Neural progenitor cell (in vitro differentiated cells): ENCODE measurements at regions not wholly inside any gene's neighbourhood (a gene's known extent, or its start where the extent isn't known, plus 50 kb on each side); places are given as distances from the start of the nearest gene placed in this dataset.

Source experiments
- DNase-seq: peaks from one replicate; pipeline ENCODE4 v3.0.0-alpha.2; 2016; ENCODE audit warnings: low spot score
- H2AFZ ChIP-seq: fragments of 200-600 bp; sonication (generic); replicated peaks from 2 replicates; pipeline ENCODE4 v1.6.1; 2016; ENCODE audit warnings: antibody characterized with exemption
- H3F3A ChIP-seq: fragments of 200-600 bp; sonication (generic); 2 replicates; pipeline ENCODE4 v1.6.1; 2016; ENCODE audit warnings: antibody characterized with exemption, low read depth
- H3K27ac ChIP-seq: fragments of 200-600 bp; sonication (generic); 2 replicates; pipeline ENCODE4 v1.5.1; 2016; ENCODE audit warnings: mild to moderate bottlenecking
- H3K27me3 ChIP-seq: fragments of 200-600 bp; sonication (generic); 2 replicates; pipeline ENCODE4 v1.6.1; 2016; ENCODE audit warnings: mild to moderate bottlenecking, moderate library complexity
- H3K36me3 ChIP-seq: fragments of 200-600 bp; sonication (generic); 2 replicates; pipeline ENCODE4 v1.5.1; 2016
- H3K4me1 ChIP-seq: fragments of 200-600 bp; sonication (generic); 2 replicates; pipeline ENCODE4 v1.6.1; 2016; ENCODE audit warnings: mixed run types
- H3K4me2 ChIP-seq: fragments of 200-600 bp; sonication (generic); 2 replicates; pipeline ENCODE4 v1.6.1; 2016
- H3K4me3 ChIP-seq: fragments of 200-600 bp; sonication (generic); 2 replicates; pipeline ENCODE4 v1.5.1; 2016
- H3K79me2 ChIP-seq: fragments of 200-600 bp; sonication (generic); 2 replicates; pipeline ENCODE4 v1.6.1; 2016; ENCODE audit warnings: low read depth
- H3K9ac ChIP-seq: fragments of 200-600 bp; sonication (generic); 2 replicates; pipeline ENCODE4 v1.6.1; 2016
- H3K9me3 ChIP-seq: fragments of 200-600 bp; sonication (generic); 2 replicates; pipeline ENCODE4 v1.5.1; 2016; ENCODE audit warnings: low read depth
- H4K20me1 ChIP-seq: fragments of 200-600 bp; sonication (generic); 2 replicates; pipeline ENCODE4 v1.6.1; 2016; ENCODE audit warnings: low read depth
- H3K27ac Mint-ChIP-seq: 3 replicates; pipeline ENCODE4 v1.8.0; 2021; ENCODE audit warnings: mixed read lengths
- H3K27me3 Mint-ChIP-seq: 2 replicates; pipeline ENCODE4 v1.8.0; 2022; ENCODE audit warnings: low read depth, mild to moderate bottlenecking, inconsistent platforms, moderate library complexity, mixed read lengths; ENCODE audit not compliant: insufficient read depth
- H3K36me3 Mint-ChIP-seq: 3 replicates; pipeline ENCODE4 v1.8.0; 2021; ENCODE audit warnings: mixed read lengths
- H3K4me1 Mint-ChIP-seq: 3 replicates; pipeline ENCODE4 v1.8.0; 2021; ENCODE audit warnings: mixed read lengths
- H3K4me3 Mint-ChIP-seq: 3 replicates; pipeline ENCODE4 v1.8.0; 2021; ENCODE audit warnings: mild to moderate bottlenecking, moderate library complexity, mixed read lengths
- H3K9me3 Mint-ChIP-seq: 3 replicates; pipeline ENCODE4 v1.8.0; 2020; ENCODE audit warnings: mixed read lengths
- EZH2 ChIP-seq: fragments of 200-600 bp; sonication (generic); IDR thresholded peaks from 2 replicates; pipeline ENCODE4 v1.6.1; 2017; ENCODE audit warnings: antibody characterized with exemption, mild to moderate bottlenecking, moderate library complexity
- EZH2phosphoT487 ChIP-seq: fragments of 200-600 bp; sonication (generic); IDR thresholded peaks from 2 replicates; pipeline ENCODE4 v1.6.1; 2017; ENCODE audit warnings: antibody characterized with exemption
- TF ChIP-seq, protein P1 (sequence below): fragments of 200-600 bp; sonication (generic); IDR thresholded peaks from 2 replicates; pipeline ENCODE4 v1.5.1; 2017; ENCODE audit warnings: antibody characterized with exemption, mild to moderate bottlenecking

DNA sequence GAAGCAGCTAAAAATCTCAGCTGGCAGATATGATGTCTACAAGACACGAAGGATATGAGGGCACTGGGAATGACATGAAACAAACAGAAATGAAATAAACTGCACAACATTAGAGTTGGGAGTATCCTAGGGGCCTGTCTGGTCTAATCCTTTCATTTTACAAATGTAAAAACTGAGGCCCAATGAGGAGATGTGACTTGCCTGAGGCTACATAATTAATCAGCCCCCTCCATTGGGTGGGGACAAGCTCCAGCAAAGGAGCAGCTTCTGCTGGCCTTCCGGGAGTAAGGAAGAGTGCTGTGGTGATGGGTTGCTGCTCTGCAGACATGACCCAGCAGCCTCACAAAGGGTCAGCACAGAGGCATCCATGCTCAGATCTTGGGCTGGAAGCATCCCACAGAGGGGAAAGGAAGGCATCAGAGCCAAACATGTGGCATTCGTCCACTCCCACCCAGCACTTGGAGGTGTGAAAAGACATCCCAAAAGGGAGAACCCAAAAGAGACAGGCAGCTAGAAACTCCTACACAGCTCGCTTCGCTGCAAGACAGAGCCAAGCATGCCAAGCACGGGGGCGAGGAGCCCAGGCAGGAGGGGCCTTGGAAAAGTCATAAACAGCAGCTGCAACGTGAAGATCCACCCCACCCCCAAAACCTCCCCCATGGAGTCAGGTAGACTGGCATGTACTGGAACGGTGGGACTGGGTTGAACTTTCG lies 183.7 kb downstream of the UNC5CL start:
- Histone ChIP-seq H3K4me1 (no peaks in the 10 kb centered on the region), H3K4me2 (no peak overlapping the region), H3K9me3 (no peaks in the 10 kb centered on the region), H3F3A (no peaks in the 10 kb centered on the region), H3K27me3 (no peaks in the 10 kb centered on the region), H3K4me3 (no peak overlapping the region), H2AFZ (no peak overlapping the region), H4K20me1 (no peaks in the 10 kb centered on the region), H3K27ac (no peak overlapping the region), H3K36me3 (no peaks in the 10 kb centered on the region), H3K79me2 (no peaks in the 10 kb centered on the region), H3K9ac (no peak overlapping the region)
- TF ChIP-seq EZH2phosphoT487 (no peak), EZH2 (no peak)
- TF ChIP-seq, protein P1, sequence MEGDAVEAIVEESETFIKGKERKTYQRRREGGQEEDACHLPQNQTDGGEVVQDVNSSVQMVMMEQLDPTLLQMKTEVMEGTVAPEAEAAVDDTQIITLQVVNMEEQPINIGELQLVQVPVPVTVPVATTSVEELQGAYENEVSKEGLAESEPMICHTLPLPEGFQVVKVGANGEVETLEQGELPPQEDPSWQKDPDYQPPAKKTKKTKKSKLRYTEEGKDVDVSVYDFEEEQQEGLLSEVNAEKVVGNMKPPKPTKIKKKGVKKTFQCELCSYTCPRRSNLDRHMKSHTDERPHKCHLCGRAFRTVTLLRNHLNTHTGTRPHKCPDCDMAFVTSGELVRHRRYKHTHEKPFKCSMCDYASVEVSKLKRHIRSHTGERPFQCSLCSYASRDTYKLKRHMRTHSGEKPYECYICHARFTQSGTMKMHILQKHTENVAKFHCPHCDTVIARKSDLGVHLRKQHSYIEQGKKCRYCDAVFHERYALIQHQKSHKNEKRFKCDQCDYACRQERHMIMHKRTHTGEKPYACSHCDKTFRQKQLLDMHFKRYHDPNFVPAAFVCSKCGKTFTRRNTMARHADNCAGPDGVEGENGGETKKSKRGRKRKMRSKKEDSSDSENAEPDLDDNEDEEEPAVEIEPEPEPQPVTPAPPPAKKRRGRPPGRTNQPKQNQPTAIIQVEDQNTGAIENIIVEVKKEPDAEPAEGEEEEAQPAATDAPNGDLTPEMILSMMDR = no peak
- H3K36me3 Mint-ChIP-seq = no peaks in the 10 kb centered on the region
- no peak overlapping the region for H3K4me3 Mint-ChIP-seq
- H3K27ac Mint-ChIP-seq = no peak overlapping the region
- H3K4me1 Mint-ChIP-seq = peaks cover 5% of the 10 kb centered on the region
- H3K27me3 Mint-ChIP-seq = no peaks in the 10 kb centered on the region
- H3K9me3 Mint-ChIP-seq = no peaks in the 10 kb centered on the region
- DNase-seq = no peak

DNA sequence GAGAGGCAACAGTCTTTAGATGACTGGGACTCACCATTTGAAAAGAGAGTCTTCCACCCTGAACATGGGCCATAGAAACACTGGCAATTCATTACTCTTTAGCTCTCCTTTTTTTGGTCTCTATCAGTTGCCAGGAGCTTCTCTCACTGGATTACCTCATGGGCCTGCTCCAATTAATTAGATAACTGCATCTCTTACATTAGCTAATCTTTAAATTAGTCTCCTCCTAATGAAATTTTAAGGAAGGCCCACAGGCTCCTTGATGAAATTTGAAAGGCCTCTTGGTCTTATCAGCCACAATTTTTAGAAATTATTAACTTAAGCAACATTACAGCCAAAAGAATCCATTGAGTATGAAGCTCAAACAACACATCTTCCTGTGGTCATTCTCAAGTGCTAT lies 184.4 kb downstream of the UNC5CL start:
- no peak for TF ChIP-seq EZH2phosphoT487
- H3K9me3 Mint-ChIP-seq = no peaks in the 10 kb centered on the region
- Histone ChIP-seq H3K9ac (no peak overlapping the region), H3F3A (no peaks in the 10 kb centered on the region), H3K4me3 (no peak overlapping the region), H2AFZ (no peak overlapping the region), H3K36me3 (no peaks in the 10 kb centered on the region), H3K27ac (no peak overlapping the region), H4K20me1 (no peaks in the 10 kb centered on the region), H3K79me2 (no peaks in the 10 kb centered on the region), H3K9me3 (no peaks in the 10 kb centered on the region), H3K27me3 (no peaks in the 10 kb centered on the region), H3K4me2 (no peak overlapping the region), H3K4me1 (no peaks in the 10 kb centered on the region)
- no peak overlapping the region for H3K4me3 Mint-ChIP-seq
- no peaks in the 10 kb centered on the region for H3K27me3 Mint-ChIP-seq
- no peak for DNase-seq
- H3K27ac Mint-ChIP-seq = no peak overlapping the region
- no peaks in the 10 kb centered on the region for H3K36me3 Mint-ChIP-seq
- peaks cover 5% of the 10 kb centered on the region for H3K4me1 Mint-ChIP-seq

DNA sequence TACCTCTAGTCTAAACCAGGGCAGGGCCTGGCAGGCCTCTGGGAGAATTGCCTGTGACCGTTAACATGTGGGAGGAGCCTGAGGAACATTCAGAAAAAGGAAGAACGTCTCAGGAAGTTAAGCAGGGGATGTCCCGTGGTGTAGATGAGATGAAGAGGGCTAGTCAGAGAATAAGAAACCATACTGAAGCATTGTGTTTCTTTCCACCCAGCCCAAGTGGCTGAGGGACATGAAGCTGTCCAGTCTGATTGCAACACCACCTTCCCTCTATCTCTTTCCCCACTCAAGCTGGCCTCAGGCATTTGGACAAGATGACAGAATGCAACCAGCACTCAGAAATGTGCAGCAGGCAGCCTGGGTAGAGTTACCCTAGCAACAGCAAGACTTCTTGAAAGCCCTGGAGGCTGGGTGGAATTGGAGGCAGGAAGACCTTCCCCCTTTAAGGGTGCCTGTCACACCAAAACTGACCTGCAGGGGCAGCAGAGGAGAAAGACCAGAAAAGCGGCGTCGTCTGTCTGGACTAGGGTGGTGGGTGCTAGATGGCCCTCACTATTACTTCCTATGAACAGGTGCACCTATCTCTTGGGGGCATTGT lies 186.1 kb downstream of the UNC5CL start:
- no peaks in the 10 kb centered on the region for H3K36me3 ChIP-seq
- no peaks in the 10 kb centered on the region for H3K36me3 Mint-ChIP-seq
- H3K4me3 ChIP-seq = no peak overlapping the region
- H3K4me1 ChIP-seq = no peaks in the 10 kb centered on the region
- H4K20me1 ChIP-seq = no peaks in the 10 kb centered on the region
- peaks cover 2% of the 10 kb centered on the region for H3K27me3 Mint-ChIP-seq
- TF ChIP-seq, protein P1 = peak; percentile 57
- TF ChIP-seq EZH2 (no peak), EZH2phosphoT487 (no peak)
- H3K27ac Mint-ChIP-seq = no peak overlapping the region
- no peak overlapping the region for H3K4me3 Mint-ChIP-seq
- no peaks in the 10 kb centered on the region for H3F3A ChIP-seq
- H3K27ac ChIP-seq = no peak overlapping the region
- peaks cover 5% of the 10 kb centered on the region for H3K4me1 Mint-ChIP-seq
- H3K9ac ChIP-seq = no peak overlapping the region
- H3K9me3 ChIP-seq = no peaks in the 10 kb centered on the region
- no peaks in the 10 kb centered on the region for H3K79me2 ChIP-seq
- peak overlapping the region; percentile 27 for H2AFZ ChIP-seq
- H3K9me3 Mint-ChIP-seq = no peaks in the 10 kb centered on the region
- peak; percentile 33 for DNase-seq
- H3K4me2 ChIP-seq = no peak overlapping the region
- H3K27me3 ChIP-seq = no peaks in the 10 kb centered on the region

DNA sequence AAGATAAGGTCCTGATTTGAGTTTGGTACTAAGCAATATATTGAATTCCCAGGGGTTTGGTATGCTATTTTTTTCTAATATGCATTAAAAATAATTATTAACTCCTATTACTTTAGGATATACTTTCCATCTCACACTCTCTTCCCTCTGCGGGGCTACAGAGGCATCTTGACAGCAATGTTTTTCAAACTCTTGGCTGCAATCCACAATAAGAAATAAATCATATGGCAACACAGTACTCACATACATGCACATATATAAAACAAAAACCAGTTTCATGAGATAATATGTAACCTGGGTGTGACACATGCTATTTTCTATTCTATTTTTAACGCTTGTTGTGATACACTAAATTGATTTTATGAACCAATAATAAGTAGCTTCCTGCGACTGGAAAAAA lies 189.5 kb downstream of the UNC5CL start:
- H3K79me2 ChIP-seq = no peaks in the 10 kb centered on the region
- no peak for TF ChIP-seq EZH2
- TF ChIP-seq, protein P1 = no peak
- TF ChIP-seq EZH2phosphoT487 = no peak
- H3K9me3 ChIP-seq = no peaks in the 10 kb centered on the region
- no peak overlapping the region for H3K27ac ChIP-seq
- H3K36me3 Mint-ChIP-seq = no peaks in the 10 kb centered on the region
- H4K20me1 ChIP-seq = no peaks in the 10 kb centered on the region
- no peaks in the 10 kb centered on the region for H3K4me1 ChIP-seq
- no peak for DNase-seq
- no peak overlapping the region for H3K4me2 ChIP-seq
- no peak overlapping the region for H2AFZ ChIP-seq
- H3K27me3 ChIP-seq = no peaks in the 10 kb centered on the region
- no peak overlapping the region for H3K4me3 Mint-ChIP-seq
- H3K4me3 ChIP-seq = no peak overlapping the region
- no peaks in the 10 kb centered on the region for H3K36me3 ChIP-seq
- H3K9ac ChIP-seq = no peak overlapping the region
- H3K4me1 Mint-ChIP-seq = peaks cover 7% of the 10 kb centered on the region
- H3K27ac Mint-ChIP-seq = no peak overlapping the region
- H3F3A ChIP-seq = no peaks in the 10 kb centered on the region
- peaks cover 9% of the 10 kb centered on the region for H3K27me3 Mint-ChIP-seq
- H3K9me3 Mint-ChIP-seq = no peaks in the 10 kb centered on the region
